GM12878 (cell line): ENCODE measurements at regions not wholly inside any gene's neighbourhood (a gene's known extent, or its start where the extent isn't known, plus 50 kb on each side); places are given as distances from the start of the nearest gene placed in this dataset.

Experiments
- ATAC-seq: fragments of 200-7000 bp; cut with Tn5 transposase; 3 replicates; pipeline ENCODE4 v1.9.1; 2020; ENCODE audit warnings: mild to moderate bottlenecking, moderate library complexity
- BruUV-seq: library from RNA; stranded (reverse); fragments of 400-500 nt; replicated peaks from 2 replicates; lab custom pipeline; 2021; lab: Mats Ljungman, UMichigan
- CTCF ChIA-PET: fragments of 300-600 bp; sonication (Branson Sonifier 250); formaldehyde crosslinking; extraction: SDS; loops from one replicate; lab custom pipeline; 2021; ENCODE audit warnings: inconsistent platforms; lab: Yijun Ruan, JAX
- POLR2A ChIA-PET: fragments of 350-600 bp; formaldehyde crosslinking; extraction: SDS; loops from one replicate; lab custom pipeline; 2021; ENCODE audit warnings: inconsistent platforms; lab: Charles Lee
- RAD21 ChIA-PET: fragments of 300-600 bp; sonication (Branson Sonifier 250); formaldehyde crosslinking; loops from one replicate; lab custom pipeline; 2023; ENCODE audit warnings: antibody characterized with exemption; ENCODE audit not compliant: unreplicated experiment; lab: Charles Lee
- SMC1A ChIA-PET: fragments of 300-600 bp; sonication (Branson Sonifier 250); formaldehyde crosslinking; loops from one replicate; lab custom pipeline; 2023; ENCODE audit not compliant: unreplicated experiment, uncharacterized antibody; lab: Charles Lee
- DNase-seq: peaks from one replicate; pipeline ENCODE4 v3.0.0-alpha.2; 2011; ENCODE audit warnings: low read depth, low spot score
- FAIRE-seq: peaks from 3 replicates; lab custom pipeline; 2011; peaks lifted over from hg19 to GRCh38; lab: Jason Lieb, UNC
- H2AFZ ChIP-seq: 2 replicates; pipeline ENCODE4 v1.6.0; 2011; ENCODE audit warnings: low read depth, low read length, control low read depth; ENCODE audit not compliant: control insufficient read depth
- H3K27ac ChIP-seq: 2 replicates; pipeline ENCODE4 v1.5.1; 2011; ENCODE audit warnings: control low read depth; ENCODE audit not compliant: control insufficient read depth, insufficient read depth
- H3K27me3 ChIP-seq, 2 experiments: replicated peaks in 1 of 2; 2 replicates each; pipeline versions ENCODE4 v1.6.0 to v1.6.1; 2011; ENCODE audit warnings: low read length in 1 of 2; ENCODE audit not compliant: control insufficient read depth in 2 of 2, insufficient read depth in 2 of 2
- H3K36me3 ChIP-seq, 2 experiments: 2 replicates each; pipeline ENCODE4 v1.5.1; 2011; ENCODE audit warnings: low read length in 1 of 2; ENCODE audit not compliant: control insufficient read depth in 2 of 2, insufficient read depth in 2 of 2
- H3K4me1 ChIP-seq: 2 replicates; pipeline ENCODE4 v1.6.1; 2011; ENCODE audit warnings: mild to moderate bottlenecking, low read length, moderate library complexity, mixed read lengths; ENCODE audit not compliant: control insufficient read depth, insufficient read depth
- H3K4me2 ChIP-seq: 2 replicates; pipeline ENCODE4 v1.6.0; 2011; ENCODE audit warnings: control low read depth; ENCODE audit not compliant: control insufficient read depth, insufficient read depth
- H3K4me3 ChIP-seq: fragments of 200-600 bp; sonication (generic); 2 replicates; pipeline ENCODE4 v1.5.1; 2016
- H3K79me2 ChIP-seq: 2 replicates; pipeline ENCODE4 v1.6.0; 2011; ENCODE audit warnings: low read length; ENCODE audit not compliant: control insufficient read depth, insufficient read depth
- H3K9ac ChIP-seq: 2 replicates; pipeline ENCODE4 v1.8.0; 2011; ENCODE audit warnings: low read length, control low read depth, mixed read lengths; ENCODE audit not compliant: control insufficient read depth, insufficient read depth
- H3K9me3 ChIP-seq: replicated peaks from 3 replicates; pipeline ENCODE4 v1.5.1; 2011; ENCODE audit warnings: mild to moderate bottlenecking, low read length; ENCODE audit not compliant: control insufficient read depth, insufficient read depth
- H4K20me1 ChIP-seq: 2 replicates; pipeline ENCODE4 v1.6.0; 2011; ENCODE audit not compliant: control insufficient read depth, insufficient read depth
- BRCA1 ChIP-seq: IDR thresholded peaks from 2 replicates; pipeline ENCODE4 v1.6.1; 2011; ENCODE audit warnings: low read depth, low read length, improper control_type of control experiment
- CHD4 ChIP-seq: fragments of 200-600 bp; sonication (generic); IDR thresholded peaks from 2 replicates; pipeline ENCODE4 v1.6.1; 2016; ENCODE audit warnings: mild to moderate bottlenecking
- ETV6 ChIP-seq, 2 experiments: fragments of 450-650 bp in 1 of 2; IDR thresholded peaks in 1 of 2; conservative IDR thresholded peaks in 1 of 2; 2 replicates each; pipeline ENCODE4 v1.6.1; 2014; ENCODE audit warnings: antibody characterized with exemption in 1 of 2, borderline replicate concordance in 1 of 2, low read depth in 1 of 2, mild to moderate bottlenecking in 1 of 2, moderate library complexity in 1 of 2
- IRF4 ChIP-seq: IDR thresholded peaks from 2 replicates; pipeline ENCODE4 v1.6.1; 2011; ENCODE audit warnings: low read depth, low read length
- NFYB ChIP-seq: IDR thresholded peaks from 2 replicates; pipeline ENCODE4 v1.6.1; 2011; ENCODE audit warnings: low read depth, mild to moderate bottlenecking, low read length, improper control_type of control experiment, moderate library complexity; ENCODE audit not compliant: insufficient read depth
- NR2C2 ChIP-seq: IDR thresholded peaks from 2 replicates; pipeline ENCODE4 v1.6.1; 2011; ENCODE audit warnings: borderline replicate concordance, low read depth; ENCODE audit not compliant: control insufficient read depth, insufficient read length
- POLR2AphosphoS5 ChIP-seq: IDR thresholded peaks from 2 replicates; pipeline ENCODE4 v1.6.1; 2011; ENCODE audit warnings: mild to moderate bottlenecking, low read length, inconsistent platforms
- RUNX3 ChIP-seq: IDR thresholded peaks from 2 replicates; pipeline ENCODE4 v1.6.1; 2012; ENCODE audit warnings: low read length, inconsistent platforms
- ZNF274 ChIP-seq: IDR thresholded peaks from one replicate; pipeline ENCODE4 v1.8.0; 2011; ENCODE audit not compliant: insufficient read length, insufficient read depth
- WGBS: methylation state at CpG from one replicate; pipeline ENCODE4 v1.1.6; 2016; ENCODE audit warnings: low lambda C conversion rate; ENCODE audit not compliant: insufficient replicate concordance, insufficient coverage; ENCODE audit errors: missing lambda C conversion rate; 5-methylcytosine and 5-hydroxymethylcytosine counted together
- in situ Hi-C: fragments of 300-500 bp; cut with MboI; formaldehyde crosslinking; loops from 9 replicates; pipeline ENCODE4 v1.14.3; 2018; ENCODE audit warnings: mixed read lengths
- intact Hi-C: fragments of 100-400 bp; cut with micrococcal nuclease; formaldehyde crosslinking; loops from one replicate; pipeline ENCODE4 v1.14.2; 2022; ENCODE audit not compliant: unreplicated experiment
- TF ChIP-seq, protein P1 (sequence below): fragments of 450-650 bp; IDR thresholded peaks from 2 replicates; pipeline ENCODE4 v1.6.1; 2017; ENCODE audit warnings: mild to moderate bottlenecking, moderate library complexity

DNA sequence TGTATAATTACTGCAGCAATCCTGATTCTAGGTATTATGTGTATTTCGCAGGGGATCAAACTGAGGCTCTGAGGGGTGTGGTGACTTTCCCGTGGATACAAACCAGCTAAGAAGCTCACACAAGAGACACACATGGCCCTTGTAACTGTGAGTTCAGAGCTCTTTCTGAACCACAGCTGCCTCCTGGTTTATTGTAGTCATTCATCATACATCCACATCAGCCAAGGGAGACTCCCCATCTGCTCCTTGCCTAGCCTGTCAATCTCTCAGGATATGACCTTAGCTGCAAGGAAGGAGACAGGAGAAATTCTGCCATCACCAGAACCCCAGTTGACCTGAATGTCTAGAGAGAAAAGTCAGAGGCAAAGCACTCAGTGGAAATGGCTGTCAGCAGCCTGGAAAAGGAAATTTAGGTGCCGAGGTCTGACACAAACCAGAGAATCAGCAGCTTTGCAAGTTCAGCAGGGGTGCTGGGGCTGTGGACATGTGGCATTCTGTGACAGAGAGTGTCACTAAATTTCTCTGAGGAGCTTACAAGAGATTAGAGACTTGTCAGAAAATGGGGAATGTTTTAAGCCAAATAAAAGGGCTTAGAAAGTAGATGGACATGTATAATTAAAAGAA, 209.5 kb downstream of the AASDHPPT start:
- Histone ChIP-seq H4K20me1 (no peaks in the 10 kb centered on the region), H3K36me3 (no peaks in the 10 kb centered on the region), H3K9me3 (no peaks in the 10 kb centered on the region), H3K27me3 (no peaks in the 10 kb centered on the region; a peak in 1 of 4 replicates), H3K79me2 (no peaks in the 10 kb centered on the region), H3K27ac (no peak overlapping the region), H3K9ac (no peak overlapping the region), H3K4me3 (no peak overlapping the region), H2AFZ (no peak overlapping the region), H3K4me1 (no peaks in the 10 kb centered on the region), H3K4me2 (no peak overlapping the region)
- ATAC-seq: no peak
- TF ChIP-seq NFYB (no peak), IRF4 (no peak), BRCA1 (no peak), CHD4 (no peak), POLR2AphosphoS5 (no peak), RUNX3 (no peak), NR2C2 (no peak), ZNF274 (no peak), ETV6 (conservative IDR thresholded peaks at IDR 0.05 in 1 of 2, IDR thresholded peaks at IDR 0.05 in 1 of 2; ENCODE audit: borderline replicate concordance in 1 of 2, low read depth in 1 of 2) (no peak)
- TF ChIP-seq, protein P1, sequence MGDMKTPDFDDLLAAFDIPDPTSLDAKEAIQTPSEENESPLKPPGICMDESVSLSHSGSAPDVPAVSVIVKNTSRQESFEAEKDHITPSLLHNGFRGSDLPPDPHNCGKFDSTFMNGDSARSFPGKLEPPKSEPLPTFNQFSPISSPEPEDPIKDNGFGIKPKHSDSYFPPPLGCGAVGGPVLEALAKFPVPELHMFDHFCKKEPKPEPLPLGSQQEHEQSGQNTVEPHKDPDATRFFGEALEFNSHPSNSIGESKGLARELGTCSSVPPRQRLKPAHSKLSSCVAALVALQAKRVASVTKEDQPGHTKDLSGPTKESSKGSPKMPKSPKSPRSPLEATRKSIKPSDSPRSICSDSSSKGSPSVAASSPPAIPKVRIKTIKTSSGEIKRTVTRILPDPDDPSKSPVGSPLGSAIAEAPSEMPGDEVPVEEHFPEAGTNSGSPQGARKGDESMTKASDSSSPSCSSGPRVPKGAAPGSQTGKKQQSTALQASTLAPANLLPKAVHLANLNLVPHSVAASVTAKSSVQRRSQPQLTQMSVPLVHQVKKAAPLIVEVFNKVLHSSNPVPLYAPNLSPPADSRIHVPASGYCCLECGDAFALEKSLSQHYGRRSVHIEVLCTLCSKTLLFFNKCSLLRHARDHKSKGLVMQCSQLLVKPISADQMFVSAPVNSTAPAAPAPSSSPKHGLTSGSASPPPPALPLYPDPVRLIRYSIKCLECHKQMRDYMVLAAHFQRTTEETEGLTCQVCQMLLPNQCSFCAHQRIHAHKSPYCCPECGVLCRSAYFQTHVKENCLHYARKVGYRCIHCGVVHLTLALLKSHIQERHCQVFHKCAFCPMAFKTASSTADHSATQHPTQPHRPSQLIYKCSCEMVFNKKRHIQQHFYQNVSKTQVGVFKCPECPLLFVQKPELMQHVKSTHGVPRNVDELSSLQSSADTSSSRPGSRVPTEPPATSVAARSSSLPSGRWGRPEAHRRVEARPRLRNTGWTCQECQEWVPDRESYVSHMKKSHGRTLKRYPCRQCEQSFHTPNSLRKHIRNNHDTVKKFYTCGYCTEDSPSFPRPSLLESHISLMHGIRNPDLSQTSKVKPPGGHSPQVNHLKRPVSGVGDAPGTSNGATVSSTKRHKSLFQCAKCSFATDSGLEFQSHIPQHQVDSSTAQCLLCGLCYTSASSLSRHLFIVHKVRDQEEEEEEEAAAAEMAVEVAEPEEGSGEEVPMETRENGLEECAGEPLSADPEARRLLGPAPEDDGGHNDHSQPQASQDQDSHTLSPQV: no peak
- intact Hi-C loops (no loop called here), in situ Hi-C loops (no loop called here)
- no peak for DNase-seq
- ChIA-PET CTCF (interaction anchor here (0.9 kb wide), 1 partner anchor 297 kb away, joined by 3 read pairs; no protein-coding TSS in a partner anchor), SMC1A (no interaction called here), RAD21 (interaction anchor here (1.0 kb wide), 1 partner anchor 21 kb away, joined by 3 read pairs; no protein-coding TSS in a partner anchor), POLR2A (no interaction called here)
- BruUV-seq: no TSS peak
- no peak for FAIRE-seq
- WGBS: 2% methylated on average over 3 of the region's 3 CpGs
